ENCODE measurements at regions not wholly inside any gene's neighbourhood (a gene's known extent, or its start where the extent isn't known, plus 50 kb on each side); places are given as distances from the start of the nearest gene placed in this dataset.

DNA sequence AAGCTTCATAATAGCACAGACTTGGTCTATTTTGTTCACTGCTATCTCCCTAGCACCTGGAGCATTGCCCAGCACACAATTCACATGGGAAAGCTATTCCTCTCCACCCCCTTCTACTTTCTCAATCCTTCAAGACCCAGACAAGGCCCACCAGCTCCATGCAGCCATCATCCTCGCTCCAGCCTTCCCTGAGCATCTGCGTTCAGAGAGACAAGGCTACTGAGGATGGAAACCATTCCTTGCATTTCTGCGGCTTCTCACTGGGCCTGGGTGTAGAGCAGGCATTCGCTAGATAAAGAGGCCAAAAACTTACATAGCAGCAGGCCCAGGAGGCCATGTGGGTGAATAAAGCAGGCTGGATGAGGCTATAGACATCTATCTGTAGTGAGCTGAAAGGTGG lies 530.8 kb downstream of the BUD13 start:
- TF ChIP-seq POLR2AphosphoS5 (IDR thresholded peaks at IDR 0.05) (no peak), POLR2A (IDR thresholded peaks at IDR 0.05) (no peak)
- TF ChIP-seq, protein P1, sequence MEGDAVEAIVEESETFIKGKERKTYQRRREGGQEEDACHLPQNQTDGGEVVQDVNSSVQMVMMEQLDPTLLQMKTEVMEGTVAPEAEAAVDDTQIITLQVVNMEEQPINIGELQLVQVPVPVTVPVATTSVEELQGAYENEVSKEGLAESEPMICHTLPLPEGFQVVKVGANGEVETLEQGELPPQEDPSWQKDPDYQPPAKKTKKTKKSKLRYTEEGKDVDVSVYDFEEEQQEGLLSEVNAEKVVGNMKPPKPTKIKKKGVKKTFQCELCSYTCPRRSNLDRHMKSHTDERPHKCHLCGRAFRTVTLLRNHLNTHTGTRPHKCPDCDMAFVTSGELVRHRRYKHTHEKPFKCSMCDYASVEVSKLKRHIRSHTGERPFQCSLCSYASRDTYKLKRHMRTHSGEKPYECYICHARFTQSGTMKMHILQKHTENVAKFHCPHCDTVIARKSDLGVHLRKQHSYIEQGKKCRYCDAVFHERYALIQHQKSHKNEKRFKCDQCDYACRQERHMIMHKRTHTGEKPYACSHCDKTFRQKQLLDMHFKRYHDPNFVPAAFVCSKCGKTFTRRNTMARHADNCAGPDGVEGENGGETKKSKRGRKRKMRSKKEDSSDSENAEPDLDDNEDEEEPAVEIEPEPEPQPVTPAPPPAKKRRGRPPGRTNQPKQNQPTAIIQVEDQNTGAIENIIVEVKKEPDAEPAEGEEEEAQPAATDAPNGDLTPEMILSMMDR (IDR thresholded peaks at IDR 0.05), result no peak
- Histone ChIP-seq H3K9me3 (no peaks in the 10 kb centered on the region), H3K27ac (no peak overlapping the region), H3K27me3 (replicated peaks; ENCODE audit: insufficient read depth) (no peaks in the 10 kb centered on the region), H3K4me3 (no peak overlapping the region), H3K36me3 (no peaks in the 10 kb centered on the region), H3K4me1 (replicated peaks) (no peaks in the 10 kb centered on the region)
- DNase-seq (ENCODE audit: low spot score), result no peak
- WGBS, result 94% methylated on average over 4 of the region's 4 CpGs
- intact Hi-C loops (cut with DNase I), result no loop called here

DNA sequence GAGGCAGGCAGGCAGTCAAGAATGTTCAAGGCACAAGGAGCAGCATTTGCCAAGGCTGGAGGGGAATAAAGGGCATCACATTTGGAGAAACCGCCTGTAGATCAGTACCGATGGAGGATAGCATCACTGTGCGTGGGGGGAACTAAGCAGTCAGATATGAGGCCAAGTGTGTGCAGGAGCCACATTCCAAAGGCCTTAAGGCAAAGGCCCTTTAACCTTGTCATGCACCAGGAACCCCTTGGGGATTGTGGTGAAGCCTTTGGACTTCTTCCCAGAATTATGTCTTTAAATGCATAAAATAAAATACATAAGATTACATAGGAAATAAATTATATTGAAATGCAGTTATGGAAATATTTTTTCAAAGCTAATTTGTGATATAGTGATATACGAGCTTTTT lies 532.1 kb downstream of the BUD13 start:
- no peaks in the 10 kb centered on the region for H3K36me3 ChIP-seq
- WGBS, result 76% methylated on average over 4 of the region's 4 CpGs
- no peaks in the 10 kb centered on the region for H3K9me3 ChIP-seq
- H3K4me3 ChIP-seq, result no peak overlapping the region
- DNase-seq (ENCODE audit: low spot score), result no peak
- no peaks in the 10 kb centered on the region for H3K27me3 ChIP-seq (replicated peaks; ENCODE audit: insufficient read depth)
- TF ChIP-seq, protein P1 (IDR thresholded peaks at IDR 0.05), result no peak
- TF ChIP-seq POLR2A (IDR thresholded peaks at IDR 0.05), result no peak
- TF ChIP-seq POLR2AphosphoS5 (IDR thresholded peaks at IDR 0.05), result no peak
- no peak overlapping the region for H3K27ac ChIP-seq
- intact Hi-C loops (cut with DNase I), result no loop called here
- no peaks in the 10 kb centered on the region for H3K4me1 ChIP-seq (replicated peaks)

DNA sequence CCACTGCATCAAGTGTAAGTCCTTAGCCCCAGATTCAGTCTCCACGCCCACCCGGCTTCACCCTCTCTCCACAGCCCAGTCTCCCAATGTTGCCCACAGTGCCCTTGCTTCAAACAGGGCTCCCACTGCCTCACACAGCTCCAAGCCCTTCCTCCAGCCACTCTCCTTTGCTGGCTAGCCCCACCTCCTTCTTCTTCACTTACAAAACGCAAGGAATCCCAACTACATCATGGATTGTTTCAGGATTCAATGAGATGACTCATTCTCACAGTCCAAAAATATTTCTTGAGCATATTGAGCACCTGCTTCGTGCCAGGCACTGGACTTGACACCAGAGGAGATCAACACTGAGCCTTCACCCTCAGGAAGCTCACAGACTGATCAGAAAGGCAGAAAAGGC lies 533.5 kb downstream of the BUD13 start:
- no peak for DNase-seq (ENCODE audit: low spot score)
- Histone ChIP-seq H3K27me3 (replicated peaks; ENCODE audit: insufficient read depth) (no peaks in the 10 kb centered on the region), H3K4me1 (replicated peaks) (no peaks in the 10 kb centered on the region), H3K9me3 (no peaks in the 10 kb centered on the region), H3K27ac (no peak overlapping the region), H3K4me3 (no peak overlapping the region), H3K36me3 (no peaks in the 10 kb centered on the region)
- WGBS, result 81% methylated on average over 4 of the region's 4 CpGs
- TF ChIP-seq, protein P1 (IDR thresholded peaks at IDR 0.05), result no peak
- TF ChIP-seq POLR2AphosphoS5 (IDR thresholded peaks at IDR 0.05) (no peak), POLR2A (IDR thresholded peaks at IDR 0.05) (no peak)
- intact Hi-C loops (cut with DNase I), result no loop called here

DNA sequence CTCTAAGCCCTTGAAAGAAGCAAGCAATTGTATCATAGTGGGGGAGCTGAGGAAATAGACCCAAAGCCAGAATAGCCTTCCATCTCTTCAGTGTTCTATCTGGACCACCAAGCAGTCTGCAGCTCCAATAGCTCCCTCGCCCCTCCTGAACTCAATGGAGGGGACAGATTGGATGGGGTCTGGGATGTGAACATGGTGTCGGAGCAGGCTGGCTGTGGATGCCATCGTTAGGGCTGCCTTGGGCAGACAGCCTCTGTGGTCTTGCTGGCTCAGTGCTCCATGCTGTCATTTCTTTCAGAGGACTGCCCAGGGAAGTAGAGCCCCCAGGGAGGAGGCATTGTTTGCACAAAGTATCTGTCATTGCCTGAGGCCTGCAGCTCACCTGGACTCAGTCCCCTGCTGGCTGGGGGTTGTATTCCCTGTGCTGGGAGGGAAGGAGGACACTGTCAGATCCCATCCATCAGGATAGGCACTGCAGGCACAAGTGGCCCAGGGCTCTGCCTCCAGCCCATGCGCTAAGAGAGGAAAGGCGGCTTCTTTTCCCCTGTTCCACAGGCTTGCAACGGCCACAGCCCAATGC lies 537.7 kb downstream of the BUD13 start:
- Histone ChIP-seq H3K9me3 (no peaks in the 10 kb centered on the region), H3K4me3 (no peak overlapping the region), H3K27me3 (replicated peaks; ENCODE audit: insufficient read depth) (no peaks in the 10 kb centered on the region), H3K27ac (no peak overlapping the region), H3K36me3 (no peaks in the 10 kb centered on the region), H3K4me1 (replicated peaks) (no peaks in the 10 kb centered on the region)
- WGBS, result 90% methylated on average over 6 of the region's 6 CpGs
- intact Hi-C loops (cut with DNase I), result no loop called here
- no peak for TF ChIP-seq POLR2AphosphoS5 (IDR thresholded peaks at IDR 0.05)
- TF ChIP-seq, protein P1 (IDR thresholded peaks at IDR 0.05), result no peak
- no peak for TF ChIP-seq POLR2A (IDR thresholded peaks at IDR 0.05)
- DNase-seq (ENCODE audit: low spot score), result no peak

DNA sequence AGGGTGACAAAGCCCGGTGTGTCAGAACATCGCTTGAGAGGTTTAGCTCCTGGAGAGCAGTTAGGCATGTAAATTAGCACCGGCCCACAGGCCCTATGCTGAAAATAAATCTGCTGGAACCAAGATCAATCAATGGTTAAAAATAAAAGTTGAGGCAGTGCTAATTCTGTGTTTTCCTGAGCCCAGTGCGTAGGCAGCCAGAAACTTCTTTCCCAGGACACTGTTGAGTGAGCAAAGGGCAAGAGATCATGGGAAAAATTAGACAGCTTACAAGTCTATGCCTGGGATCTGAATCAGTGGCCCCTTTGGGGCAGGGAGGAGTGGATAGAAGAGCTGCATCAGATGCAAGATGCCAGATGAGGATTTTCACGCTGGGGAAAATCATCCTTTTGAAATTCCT lies 539.2 kb downstream of the BUD13 start:
- Histone ChIP-seq H3K27ac (no peak overlapping the region), H3K27me3 (replicated peaks; ENCODE audit: insufficient read depth) (no peaks in the 10 kb centered on the region), H3K9me3 (no peaks in the 10 kb centered on the region), H3K4me1 (replicated peaks) (no peaks in the 10 kb centered on the region), H3K36me3 (no peaks in the 10 kb centered on the region), H3K4me3 (no peak overlapping the region)
- intact Hi-C loops (cut with DNase I), result no loop called here
- WGBS, result 74% methylated on average over 5 of the region's 5 CpGs
- no peak for DNase-seq (ENCODE audit: low spot score)
- TF ChIP-seq POLR2AphosphoS5 (IDR thresholded peaks at IDR 0.05) (no peak), POLR2A (IDR thresholded peaks at IDR 0.05) (no peak)
- TF ChIP-seq, protein P1 (IDR thresholded peaks at IDR 0.05), result no peak

Measured in prostate gland (tissue), 2 donors.